Cerebellar cortex (tissue), 1 donor: ENCODE measurements at regions not wholly inside any gene's neighbourhood (a gene's known extent, or its start where the extent isn't known, plus 50 kb on each side); places are given as distances from the start of the nearest gene placed in this dataset.

Source experiments
- DNase-seq: peaks from one replicate; pipeline ENCODE4 v3.0.0-alpha.2; 2015; ENCODE audit warnings: low spot score

DNA sequence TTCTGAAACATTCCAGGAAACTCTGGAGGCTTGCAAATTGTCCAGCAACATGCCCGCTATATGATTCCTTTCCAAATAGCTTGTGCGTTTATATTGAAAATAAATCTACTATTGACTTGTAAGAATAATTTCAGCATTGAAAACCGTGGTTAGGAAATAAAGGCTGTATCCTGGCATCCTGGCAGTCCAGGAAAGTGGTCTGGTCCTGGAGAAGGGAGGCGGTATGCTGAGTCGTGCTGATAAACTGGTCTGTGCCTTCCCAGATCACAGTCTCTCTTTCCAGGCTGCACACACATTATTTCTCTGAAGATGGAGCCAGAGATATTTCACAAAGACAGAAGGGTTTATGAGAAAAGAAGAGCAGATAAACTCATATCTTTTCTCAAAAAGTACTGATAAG is 350.1 kb upstream of the COBL start:
- DNase-seq = peak; percentile 5

DNA sequence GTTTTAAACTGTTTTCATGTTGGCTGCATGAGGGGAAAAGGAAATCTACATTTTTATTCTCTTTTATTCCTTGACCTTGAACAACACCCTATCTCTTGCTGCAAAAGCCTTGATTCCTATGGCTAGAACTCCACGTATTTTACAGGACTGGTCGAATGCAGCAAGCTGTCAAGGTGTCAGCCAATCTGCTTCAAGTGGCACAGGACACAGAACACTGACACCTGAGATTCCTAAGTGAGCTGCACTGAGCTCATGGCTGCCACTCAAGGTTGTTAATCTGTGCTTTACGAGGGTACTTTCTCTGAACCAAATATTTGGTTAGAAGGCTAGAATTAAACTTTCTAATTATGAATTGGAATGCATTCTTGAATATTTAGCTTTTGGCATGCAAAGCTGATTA is 349.7 kb upstream of the COBL start:
- no peak for DNase-seq

DNA sequence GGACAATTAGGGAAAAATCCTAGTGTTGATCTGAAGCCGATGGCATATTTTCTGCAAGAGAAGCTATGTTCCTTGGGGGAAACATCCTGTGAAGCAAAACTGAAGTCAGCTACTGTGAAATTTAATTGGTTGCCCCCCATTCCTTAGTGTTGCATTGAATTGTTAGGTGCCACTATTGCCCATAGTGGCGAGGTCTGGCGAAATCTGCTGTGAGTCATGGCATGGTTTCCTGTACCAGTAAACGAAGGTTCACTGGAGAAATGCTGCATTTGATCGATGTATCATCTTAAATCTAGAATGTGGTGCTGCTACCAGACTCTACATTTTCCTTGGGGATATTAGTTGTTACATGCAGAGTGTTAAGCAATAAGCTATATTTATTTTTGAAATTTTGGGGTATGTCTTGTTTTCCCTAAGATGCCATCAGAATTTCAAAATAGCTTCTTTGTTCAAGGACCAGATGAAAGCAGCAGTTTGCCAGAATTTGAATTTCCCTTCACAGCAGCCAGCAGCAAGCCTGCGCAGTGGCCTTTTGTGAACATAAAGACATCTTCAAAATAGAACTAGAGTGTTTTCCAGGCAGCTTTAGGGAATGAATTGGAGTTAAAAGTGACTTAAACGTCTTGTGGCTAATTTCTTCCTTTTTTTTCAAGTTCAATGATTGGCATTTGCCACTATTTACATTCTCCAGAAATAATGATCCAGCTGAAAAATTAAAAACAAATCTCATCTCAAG is 348.6 kb upstream of the COBL start:
- no peak for DNase-seq

DNA sequence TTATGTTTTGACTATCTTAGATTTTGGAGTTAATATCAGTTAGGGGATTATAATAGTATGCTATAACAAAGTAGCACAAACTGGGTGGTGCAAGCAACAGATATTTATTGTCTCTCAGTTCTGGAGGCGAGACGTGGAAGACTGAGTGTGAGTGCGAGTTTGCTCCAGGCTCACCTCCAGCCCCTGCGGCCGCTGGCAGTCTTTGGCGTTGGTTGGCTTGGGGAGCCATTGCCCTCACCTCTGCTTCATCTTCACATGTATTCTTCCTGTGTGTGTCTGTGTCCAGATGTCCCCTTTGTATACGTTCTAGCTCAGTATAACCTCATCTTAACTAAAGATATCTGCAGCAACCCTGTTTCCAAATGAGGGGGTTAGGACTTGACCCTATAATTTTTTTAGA is 343.9 kb upstream of the COBL start:
- DNase-seq = no peak

DNA sequence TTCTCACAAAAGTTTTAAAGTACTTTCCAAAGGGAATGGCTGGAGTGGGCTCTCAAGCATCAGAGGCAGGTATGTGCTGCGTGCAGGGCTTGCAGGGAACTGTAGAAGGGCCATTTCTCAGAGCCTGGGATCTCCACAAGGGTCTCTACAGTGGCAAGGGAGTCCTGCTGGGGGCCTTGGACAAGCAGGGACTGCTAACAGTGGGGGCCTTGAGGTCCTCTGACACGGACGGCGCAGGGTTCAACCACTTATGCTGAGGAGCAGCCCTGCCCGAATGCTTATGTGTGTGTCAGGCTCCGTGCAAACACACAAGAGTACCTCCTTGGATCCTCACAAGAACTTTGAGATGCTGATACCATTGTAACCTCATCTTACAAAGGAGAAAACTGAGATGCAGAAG is 342.1 kb upstream of the COBL start:
- DNase-seq = no peak

DNA sequence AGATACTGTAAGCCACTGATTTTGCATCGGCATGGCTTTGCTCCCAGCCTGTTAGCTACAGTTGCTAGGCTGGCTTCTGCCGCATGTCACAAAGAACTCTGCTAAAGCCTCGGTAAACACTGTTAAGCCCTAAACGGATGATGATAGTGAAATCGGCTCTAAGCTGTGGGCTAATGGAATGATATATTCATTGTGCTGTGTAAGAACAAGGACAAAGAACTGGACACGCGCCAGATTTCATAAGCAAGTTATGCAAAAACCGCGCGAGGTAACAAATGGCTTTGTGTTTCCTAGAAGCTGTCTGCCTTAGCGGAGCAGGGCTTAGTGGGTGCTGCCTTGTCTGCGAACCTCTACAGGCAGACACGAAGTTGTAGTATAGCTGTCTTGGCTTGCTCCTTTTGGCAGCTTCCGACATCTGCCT is 331.3 kb upstream of the COBL start:
- DNase-seq = peak; percentile 3

DNA sequence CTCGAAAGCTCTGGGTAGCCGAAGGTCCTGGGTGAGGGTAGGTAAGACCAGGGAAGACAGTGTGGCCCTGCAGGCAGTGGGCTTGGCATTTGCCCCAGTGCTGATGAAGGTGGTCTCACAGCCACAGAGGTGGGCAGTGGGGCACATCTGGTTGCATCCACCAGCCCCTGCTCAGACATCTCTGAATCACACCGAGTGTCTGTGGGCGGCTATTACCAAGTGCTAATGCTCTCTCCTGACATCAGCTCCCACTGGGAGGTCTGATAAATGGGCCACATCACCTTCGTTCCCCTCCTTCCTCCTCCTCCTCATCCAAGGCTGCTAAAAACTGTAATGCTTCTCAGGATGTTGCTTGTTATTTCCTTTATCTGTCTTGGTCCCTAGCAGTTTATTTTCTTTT is 330.9 kb upstream of the COBL start:
- DNase-seq = no peak

DNA sequence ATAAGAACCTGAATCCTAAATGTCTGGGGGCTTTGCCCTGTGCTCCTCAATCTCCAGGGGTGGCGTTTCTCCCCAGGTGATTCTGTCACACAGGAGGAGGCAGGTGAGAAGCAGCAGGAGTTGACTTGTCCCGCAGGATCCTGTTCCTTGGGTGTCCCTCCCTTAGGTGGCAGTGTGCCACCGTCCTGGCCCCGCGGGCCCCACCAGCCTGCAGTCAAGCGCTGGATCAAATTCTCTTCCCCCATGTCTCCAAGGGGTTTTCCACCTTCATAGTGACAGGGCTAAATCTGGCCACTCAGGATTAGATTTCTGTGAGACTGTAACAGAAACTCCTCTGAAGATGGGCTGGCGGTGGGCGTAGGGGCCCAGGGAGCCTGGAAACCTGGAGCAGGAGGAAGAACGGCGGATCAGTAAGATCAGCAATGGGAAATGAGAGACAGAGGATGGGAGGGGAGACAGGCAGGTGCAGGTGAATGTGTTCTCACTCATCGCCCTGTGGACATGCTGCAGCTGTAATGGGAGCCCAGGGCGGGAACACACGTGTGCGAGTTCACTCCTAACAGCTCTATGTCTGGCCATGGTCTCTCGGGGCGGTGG is 329.2 kb upstream of the COBL start:
- no peak for DNase-seq

DNA sequence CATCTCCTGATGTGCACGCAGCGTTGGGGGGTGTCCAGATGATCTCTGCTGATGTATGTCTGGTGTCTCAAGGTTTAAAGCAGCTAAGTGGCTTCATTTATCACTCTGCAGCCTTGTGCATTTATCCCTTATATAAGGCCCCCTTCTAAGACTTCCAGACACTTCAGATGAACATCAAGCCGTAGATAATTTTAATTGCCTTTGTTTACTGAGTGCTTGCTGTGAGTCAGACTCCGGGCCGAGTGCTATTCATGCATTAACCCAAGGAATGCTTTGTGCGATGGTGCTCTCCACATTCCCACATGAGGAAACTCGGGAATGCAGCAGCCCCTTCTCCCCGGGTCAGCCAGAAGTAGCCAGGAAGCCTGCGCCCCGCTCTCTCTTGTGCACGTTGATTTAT is 328.6 kb upstream of the COBL start:
- no peak for DNase-seq

DNA sequence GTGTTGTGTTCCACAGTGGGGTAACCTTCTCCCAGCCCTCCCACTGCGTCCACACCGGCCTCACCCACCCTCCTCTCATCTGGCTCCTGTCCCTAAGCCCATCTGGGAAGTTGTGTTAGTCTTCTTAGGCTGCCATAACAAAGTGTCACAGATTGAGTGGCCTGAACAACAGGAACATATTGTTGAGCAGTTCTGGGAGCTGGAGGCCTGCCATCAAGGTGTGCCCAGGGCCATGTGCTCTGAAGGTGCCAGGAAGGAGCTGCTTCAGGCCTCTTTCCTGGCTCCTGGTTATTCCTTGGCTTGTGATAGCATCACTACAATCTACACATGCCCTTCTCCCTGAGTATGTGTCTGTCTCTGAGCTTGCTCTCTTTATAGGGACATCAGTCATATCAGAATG is 327.6 kb upstream of the COBL start:
- DNase-seq = no peak

DNA sequence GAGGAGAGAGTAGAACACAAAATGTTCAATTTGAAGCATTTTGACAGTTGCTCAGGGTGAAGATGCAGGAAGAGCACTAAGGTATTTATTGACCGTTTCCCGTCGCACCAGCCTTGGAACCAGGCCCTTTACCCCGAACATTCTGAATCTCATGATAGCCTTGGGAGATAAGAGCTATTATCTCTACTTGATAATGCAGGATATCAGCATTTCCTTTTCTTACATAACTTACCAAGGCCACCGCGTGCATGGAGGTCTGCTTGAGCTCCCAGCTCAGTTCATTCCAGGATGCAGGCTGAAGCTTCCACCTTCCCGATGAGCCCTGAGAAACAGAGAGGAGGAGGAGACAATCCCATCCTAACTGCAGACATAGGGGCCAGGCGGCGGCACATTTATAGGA is 324.2 kb upstream of the COBL start:
- no peak for DNase-seq

DNA sequence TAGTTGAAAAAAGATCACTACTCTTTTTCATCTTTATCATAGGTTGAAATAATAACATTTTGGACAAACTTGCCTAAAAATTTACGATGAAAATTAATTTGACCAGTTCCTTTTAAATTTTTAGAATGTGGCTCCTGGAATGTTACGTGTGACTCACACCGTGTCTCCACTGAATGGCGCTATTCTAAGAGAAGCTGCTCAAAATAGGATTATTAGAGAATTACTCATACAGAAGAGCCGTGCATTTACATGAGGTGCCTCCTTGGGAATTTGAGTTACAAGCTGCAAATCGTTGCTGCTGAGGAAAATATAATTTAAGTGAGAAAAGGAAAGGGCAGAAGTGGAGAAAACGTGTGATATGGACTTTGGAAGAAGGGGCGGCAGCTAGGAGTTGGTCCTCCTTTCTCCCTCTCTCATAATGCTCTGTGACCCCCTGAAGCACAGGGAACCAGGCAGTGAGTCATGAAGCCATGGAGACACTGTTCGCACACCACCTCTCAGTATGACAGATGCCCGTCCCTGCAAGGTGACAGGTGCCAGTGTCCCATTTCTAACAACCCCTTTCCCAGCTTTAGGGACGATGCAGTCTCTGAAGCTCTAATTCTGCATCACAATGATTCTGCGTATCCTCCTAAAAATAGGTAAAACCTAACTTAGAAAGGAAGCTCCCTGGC is 323.2 kb upstream of the COBL start:
- DNase-seq = no peak

DNA sequence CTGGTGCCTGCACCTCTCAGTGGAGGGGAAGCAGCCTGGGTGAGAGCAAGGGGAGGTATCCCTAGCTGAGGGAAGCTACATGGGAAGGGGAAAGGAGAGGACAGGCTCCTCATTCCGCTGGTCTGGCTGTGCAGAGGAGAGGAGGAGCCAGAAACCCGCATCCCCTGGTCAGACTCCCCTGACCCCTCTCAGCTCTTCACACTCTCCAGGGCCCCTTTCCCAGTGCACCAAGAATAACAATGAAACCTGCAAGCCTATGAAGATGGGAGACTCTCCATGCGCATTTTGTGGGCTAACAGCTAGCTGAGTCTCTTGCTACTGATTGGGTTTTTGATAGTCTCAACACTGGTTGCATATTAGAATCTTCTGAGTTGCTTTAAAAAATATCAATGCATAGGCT is 319.9 kb upstream of the COBL start:
- DNase-seq = no peak

DNA sequence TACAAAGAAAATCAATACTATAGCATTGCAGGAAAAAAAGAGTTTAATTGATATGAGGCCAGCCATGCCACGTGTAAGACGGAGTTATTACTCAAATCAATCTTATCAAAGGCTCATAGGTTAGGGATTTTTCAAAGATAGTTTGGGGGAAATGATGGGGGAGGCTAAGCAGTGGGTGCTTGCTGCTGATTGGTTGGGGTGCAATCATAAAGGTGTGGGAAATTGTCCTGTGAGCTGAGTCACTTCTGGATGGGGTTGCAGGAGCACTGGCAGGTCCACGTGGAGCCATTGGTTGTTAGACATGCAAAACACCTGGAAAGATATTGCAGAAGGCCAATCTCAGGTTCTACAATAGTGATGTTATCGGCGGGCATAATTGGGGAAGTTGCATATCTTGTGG is 319.2 kb upstream of the COBL start:
- no peak for DNase-seq

DNA sequence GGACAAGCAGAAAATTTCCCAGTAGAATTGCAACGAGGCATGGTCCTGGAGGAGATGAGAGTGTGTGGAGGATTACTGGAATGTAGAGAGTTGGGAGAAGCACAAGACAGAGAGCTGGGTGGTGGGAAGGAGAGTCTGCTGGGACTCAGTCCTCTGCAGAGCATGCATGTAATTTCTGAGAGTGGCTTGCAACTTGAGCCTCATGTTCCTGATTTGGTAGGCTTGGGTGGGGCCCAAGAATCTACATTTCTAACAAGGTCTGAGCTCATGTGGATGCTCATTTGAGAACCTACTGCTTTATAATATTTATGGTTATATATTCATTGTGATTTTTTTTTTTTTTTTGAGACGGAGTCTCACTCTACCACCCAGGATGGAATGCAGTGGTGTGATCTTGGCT is 317.9 kb upstream of the COBL start:
- DNase-seq = no peak

DNA sequence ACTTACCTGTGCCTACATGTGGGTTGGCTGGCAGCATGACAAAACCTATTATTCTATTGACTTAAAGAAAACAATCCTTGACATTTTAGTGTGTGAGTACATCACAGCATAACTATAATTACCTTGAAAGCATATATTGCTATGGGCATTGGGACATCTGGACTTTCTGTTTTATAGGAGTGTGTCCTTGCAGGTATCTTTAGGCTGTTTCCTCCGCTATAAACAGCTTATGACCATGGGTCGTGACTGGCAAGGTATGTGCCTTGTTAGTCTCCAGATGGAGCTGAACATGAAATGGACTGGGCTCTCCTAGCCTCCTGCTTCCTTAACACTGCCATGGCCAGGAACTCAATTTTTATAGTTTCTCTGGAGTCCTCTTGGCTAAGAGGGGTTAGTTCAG is 317.4 kb upstream of the COBL start:
- no peak for DNase-seq

DNA sequence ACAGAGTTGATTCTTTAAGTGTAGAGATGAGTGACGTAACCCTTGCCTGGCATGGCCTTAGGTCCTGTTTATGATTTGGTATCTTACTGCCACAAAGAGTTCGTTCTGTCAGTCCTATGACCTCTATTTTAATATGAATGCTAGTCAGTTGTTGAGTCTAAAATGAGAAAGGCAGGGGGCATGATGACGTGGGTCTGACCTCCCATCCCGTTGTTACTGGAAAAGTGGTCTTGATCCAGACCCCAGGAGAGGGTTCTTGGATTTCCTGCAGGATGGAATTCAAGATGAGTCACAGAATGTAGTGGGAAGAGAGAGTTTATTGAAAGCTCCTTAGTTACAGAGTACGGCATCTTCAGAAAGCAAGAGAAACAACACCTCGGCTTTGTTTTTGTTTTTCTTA is 317.0 kb upstream of the COBL start:
- DNase-seq = no peak

DNA sequence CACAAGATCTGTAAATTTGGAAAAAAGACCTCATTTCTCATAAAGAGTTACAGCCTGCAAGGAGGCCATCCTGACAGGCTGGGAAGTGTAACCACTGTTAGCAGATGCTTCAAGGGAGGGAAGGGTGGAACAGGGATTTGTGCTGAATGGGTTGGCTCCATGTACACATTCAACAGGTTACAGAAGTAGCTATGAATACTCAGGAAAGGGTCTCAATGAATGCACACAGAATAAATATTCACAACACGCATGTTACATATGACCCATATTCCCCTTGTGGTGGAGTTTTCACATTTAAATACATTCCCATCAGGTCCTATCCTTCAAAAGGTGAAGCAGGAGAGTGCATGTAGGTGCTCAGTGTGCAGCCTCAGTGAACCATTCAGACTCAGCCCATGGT is 316.4 kb upstream of the COBL start:
- no peak for DNase-seq

DNA sequence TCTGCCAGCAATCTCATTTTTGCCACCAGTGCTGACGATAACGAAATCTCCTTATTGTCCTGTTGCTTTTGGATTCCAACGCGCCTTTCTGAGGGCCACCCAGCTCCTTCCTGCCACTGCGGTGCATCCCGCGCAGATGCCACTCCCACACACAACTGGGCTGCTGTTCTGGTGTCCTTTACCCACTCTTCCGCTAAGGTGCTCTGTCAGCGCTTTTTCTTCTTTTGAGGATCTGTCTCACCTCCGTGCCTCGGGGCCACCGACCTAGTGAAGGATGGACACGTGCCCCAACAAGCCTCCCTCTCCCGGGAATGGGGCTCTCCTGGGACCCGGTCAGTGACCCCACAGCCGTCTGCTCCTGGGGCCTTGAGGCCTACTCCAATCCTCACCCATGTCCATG is 314.3 kb upstream of the COBL start:
- no peak for DNase-seq

DNA sequence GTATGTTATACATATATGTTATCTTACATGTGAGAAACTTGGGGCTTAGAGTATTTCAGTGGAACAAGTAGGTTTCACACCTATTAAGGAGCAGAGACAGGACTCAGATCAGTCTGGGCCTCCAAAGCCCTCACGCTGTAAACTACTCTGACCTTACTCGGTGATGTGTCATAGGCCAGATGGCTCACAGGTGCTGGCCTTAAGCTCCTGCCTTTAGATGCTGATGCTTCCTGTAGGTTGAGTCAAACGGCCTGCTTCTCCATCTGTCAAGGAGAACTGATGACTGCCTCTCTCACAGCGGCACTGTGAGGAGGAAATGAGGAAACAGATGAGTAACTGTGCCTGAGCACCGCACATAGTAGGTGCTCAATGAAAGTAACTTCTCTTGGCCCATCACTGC is 312.6 kb upstream of the COBL start:
- DNase-seq = no peak

DNA sequence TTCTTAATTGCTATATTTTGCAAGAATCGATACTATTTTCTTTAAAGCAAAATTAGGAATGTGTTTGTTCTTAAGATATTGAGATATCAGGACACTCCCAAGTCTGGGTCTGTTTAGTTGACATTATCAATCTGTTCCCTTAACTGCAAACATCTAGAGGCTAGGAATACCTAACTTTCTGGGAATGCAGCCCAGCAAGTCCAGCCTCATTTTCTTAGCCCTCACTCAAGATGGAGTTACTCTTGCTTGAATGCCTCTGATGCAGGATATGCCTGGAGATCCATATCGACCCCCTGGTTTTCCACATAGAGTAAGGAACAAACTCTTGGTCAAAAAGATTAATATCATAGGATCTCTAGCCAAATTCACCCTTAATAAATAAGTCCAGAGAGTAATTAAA is 305.3 kb upstream of the COBL start:
- no peak for DNase-seq

DNA sequence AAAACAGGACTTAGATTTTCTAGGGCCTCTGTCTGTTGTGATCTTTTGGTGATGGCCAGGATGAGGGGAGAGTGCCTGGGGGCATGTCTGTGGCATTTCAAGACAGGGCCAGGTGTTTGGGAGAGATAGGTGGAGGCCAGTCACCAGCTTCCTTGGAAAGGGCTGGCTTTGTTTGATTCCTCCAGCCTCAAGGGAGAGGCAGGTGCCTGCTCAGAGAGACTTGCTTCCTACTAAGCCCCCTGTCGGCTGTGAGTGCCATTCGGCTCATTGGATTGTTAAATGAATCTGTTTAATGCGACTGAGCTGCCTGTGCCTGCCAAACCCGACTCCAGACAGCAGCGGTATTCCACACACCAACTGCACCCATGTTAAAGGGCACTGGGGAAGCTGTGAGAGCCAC is 304.1 kb upstream of the COBL start:
- DNase-seq = no peak

DNA sequence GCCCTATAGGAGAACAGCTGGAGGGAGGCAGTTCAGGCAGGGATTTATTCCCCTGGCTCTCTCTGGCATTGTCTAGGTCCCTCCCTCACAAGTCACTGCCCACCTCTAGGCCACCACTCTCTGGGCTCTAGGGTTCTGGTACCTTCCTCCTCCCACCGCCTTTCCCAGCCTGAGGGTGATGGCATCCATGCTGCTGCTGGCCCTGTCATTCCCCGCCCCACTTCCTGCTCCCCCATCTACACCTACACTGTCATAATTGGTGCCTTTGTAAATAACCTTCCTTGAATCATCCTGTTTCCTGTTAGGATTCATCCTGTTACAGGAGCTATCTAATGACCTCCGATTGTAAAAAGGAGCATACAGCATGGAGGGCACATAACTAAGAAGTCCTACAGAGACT is 303.3 kb upstream of the COBL start:
- DNase-seq = no peak

DNA sequence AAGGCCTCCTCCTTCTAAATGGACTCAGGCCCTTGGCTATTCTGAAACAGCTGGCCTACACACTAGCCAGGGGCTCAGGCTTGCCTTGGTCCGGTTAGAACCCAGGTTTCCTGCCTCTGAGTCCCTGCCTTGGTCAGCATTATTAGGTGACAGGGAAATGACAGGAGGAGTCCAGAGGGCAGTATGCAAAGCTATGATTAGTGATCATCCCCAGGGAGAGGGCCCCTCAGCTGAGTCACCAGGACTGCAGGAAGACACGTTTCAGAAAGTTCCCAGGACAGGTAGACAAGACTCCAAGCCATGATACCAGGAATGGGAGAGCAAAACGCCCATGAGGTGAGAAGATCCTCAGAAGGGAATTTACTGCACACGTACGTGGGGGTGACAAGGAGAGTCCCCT is 301.1 kb upstream of the COBL start:
- no peak for DNase-seq
